Loucy (cell line): ENCODE measurements at regions not wholly inside any gene's neighbourhood (a gene's known extent, or its start where the extent isn't known, plus 50 kb on each side); places are given as distances from the start of the nearest gene placed in this dataset.

ENCODE experiments used
- EZH2phosphoT487 ChIP-seq: fragments of 200-600 bp; IDR thresholded peaks from 2 replicates; pipeline ENCODE4 v1.6.1; 2018; ENCODE audit warnings: antibody characterized with exemption, mild to moderate bottlenecking, moderate library complexity, borderline replicate concordance
- TF ChIP-seq, protein P1 (sequence below): fragments of 200-600 bp; sonication (generic); conservative IDR thresholded peaks from 2 replicates; pipeline ENCODE4 v1.5.1; 2014; ENCODE audit warnings: mild to moderate bottlenecking, antibody characterized with exemption, low read length

DNA sequence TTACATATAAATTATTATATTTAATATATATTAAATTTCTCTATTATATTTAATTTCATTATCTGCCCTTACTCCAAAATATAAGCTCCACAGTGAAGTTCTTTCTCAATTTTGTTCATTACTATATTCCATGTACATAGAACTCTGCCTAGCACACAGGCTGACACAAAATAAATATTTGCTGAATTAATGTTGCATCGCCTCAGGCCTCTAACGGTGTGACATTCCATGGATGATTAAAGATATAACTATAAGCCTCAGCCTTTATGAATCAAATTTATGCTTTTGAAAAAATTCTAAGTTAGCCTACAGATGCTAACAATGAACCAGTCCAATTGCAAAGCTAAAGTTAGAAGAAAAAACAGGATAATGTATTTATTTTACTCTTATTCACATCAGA lies 1337.2 kb upstream of the NRXN1 start:
- TF ChIP-seq, protein P1, sequence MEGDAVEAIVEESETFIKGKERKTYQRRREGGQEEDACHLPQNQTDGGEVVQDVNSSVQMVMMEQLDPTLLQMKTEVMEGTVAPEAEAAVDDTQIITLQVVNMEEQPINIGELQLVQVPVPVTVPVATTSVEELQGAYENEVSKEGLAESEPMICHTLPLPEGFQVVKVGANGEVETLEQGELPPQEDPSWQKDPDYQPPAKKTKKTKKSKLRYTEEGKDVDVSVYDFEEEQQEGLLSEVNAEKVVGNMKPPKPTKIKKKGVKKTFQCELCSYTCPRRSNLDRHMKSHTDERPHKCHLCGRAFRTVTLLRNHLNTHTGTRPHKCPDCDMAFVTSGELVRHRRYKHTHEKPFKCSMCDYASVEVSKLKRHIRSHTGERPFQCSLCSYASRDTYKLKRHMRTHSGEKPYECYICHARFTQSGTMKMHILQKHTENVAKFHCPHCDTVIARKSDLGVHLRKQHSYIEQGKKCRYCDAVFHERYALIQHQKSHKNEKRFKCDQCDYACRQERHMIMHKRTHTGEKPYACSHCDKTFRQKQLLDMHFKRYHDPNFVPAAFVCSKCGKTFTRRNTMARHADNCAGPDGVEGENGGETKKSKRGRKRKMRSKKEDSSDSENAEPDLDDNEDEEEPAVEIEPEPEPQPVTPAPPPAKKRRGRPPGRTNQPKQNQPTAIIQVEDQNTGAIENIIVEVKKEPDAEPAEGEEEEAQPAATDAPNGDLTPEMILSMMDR: no peak
- no peak for TF ChIP-seq EZH2phosphoT487
